ENCODE measurements at regions not wholly inside any gene's neighbourhood (a gene's known extent, or its start where the extent isn't known, plus 50 kb on each side); places are given as distances from the start of the nearest gene placed in this dataset.

DNA sequence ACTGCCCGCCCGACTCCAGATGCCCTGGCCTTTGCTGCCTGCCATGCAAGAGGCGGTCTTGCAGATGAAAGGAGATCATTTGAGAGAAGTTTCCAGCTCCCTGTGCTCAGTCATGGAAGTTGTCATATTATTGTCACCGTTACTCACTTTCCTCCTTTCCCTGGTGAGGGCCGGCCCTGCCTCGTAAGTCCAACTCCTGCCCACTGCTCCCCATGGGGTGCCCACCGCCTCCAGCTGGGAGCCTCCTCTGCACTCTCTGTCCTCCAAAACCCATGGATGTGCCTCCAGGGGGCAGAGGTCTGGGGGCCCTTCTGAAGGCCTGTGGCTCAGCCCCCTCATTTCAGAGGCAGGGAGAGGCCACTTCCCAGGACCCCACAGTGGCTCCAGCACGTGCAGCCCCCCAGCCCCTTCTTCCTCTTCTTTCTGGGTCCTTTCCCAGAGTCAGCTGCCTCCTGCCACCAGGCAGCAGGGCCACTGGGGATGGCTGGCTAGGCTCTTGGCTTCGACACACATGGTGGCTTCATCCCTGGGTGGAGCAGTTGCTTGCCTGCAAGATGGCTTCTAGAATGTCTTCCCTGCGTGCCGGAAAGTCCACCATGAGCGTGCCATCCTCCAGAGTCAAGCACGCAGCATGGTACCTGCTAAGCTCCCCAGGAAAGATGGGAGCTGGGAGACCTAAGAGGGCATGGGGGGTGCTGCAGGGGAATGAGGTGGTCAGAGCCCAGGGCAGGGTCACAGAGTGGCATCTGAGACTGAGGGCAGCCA is 97.9 kb upstream of the RUNX3 start:
- Histone ChIP-seq H3K9me3 (ENCODE audit: insufficient read depth, low read depth) (no peaks in the 10 kb centered on the region), H3K27me3 (ENCODE audit: insufficient read depth, low read depth) (no peaks in the 10 kb centered on the region), H3K36me3 (ENCODE audit: low read depth) (no peaks in the 10 kb centered on the region), H4K20me1 (ENCODE audit: insufficient read depth) (no peaks in the 10 kb centered on the region), H3F3A (ENCODE audit: insufficient read depth, low read depth) (no peaks in the 10 kb centered on the region), H2AFZ (no peak overlapping the region), H3K4me3 (no peak overlapping the region), H3K79me2 (ENCODE audit: low read depth) (no peaks in the 10 kb centered on the region), H3K9me2 (ENCODE audit: insufficient read depth) (no peaks in the 10 kb centered on the region), H3K27ac (no peak overlapping the region), H3K4me2 (no peak overlapping the region), H3K4me1 (replicated peaks; ENCODE audit: insufficient read depth) (no peaks in the 10 kb centered on the region)
- DNase-seq = no peak
- no TSS peak for BruUV-seq (replicated peaks)
- ChIA-PET POLR2A (ENCODE audit: unreplicated experiment) (no interaction called here), CTCF (no interaction called here)
- intact Hi-C loops (cut with micrococcal nuclease; ENCODE audit: unreplicated experiment) = no loop called here
- TF ChIP-seq, protein P1, sequence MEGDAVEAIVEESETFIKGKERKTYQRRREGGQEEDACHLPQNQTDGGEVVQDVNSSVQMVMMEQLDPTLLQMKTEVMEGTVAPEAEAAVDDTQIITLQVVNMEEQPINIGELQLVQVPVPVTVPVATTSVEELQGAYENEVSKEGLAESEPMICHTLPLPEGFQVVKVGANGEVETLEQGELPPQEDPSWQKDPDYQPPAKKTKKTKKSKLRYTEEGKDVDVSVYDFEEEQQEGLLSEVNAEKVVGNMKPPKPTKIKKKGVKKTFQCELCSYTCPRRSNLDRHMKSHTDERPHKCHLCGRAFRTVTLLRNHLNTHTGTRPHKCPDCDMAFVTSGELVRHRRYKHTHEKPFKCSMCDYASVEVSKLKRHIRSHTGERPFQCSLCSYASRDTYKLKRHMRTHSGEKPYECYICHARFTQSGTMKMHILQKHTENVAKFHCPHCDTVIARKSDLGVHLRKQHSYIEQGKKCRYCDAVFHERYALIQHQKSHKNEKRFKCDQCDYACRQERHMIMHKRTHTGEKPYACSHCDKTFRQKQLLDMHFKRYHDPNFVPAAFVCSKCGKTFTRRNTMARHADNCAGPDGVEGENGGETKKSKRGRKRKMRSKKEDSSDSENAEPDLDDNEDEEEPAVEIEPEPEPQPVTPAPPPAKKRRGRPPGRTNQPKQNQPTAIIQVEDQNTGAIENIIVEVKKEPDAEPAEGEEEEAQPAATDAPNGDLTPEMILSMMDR (conservative IDR thresholded peaks at IDR 0.05) = no peak
- TF ChIP-seq EZH2 (IDR thresholded peaks at IDR 0.05; ENCODE audit: low read depth) = no peak

DNA sequence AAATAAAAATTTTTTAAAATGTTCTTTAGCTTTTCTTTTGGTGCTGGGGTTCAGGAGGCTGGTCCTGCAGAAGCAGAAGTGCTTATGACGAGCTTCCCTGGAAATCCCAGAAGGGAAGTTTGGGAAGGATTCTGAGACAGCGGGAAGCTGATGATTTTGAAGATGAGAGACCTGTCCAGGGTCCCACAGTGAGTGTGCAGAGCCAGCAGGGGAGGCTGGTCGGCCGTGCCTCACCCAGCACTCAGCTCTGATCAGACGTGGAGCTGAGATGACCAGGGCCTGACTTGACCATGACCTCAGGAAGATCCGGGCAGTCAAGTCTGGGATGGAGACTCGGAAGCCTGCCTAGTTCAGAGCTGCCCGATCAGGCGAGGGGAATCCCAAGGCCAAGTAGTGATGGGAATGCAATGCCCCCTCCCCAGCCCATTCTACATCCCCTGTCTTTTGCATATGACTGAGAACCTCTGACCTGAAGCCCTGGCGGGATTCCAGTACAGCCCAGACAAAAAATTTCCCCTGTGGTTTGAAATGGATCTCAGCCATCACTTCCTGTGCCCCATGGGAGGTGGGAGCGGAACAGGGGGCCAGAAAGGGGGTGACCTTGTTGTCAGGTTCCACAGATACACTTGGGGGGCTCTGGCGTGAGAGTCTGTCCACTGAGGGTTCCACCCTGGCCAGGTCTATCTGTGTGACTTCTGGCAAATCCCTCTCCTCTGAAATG is 96.8 kb upstream of the RUNX3 start:
- Histone ChIP-seq H3K9me2 (ENCODE audit: insufficient read depth) (no peaks in the 10 kb centered on the region), H3K27ac (no peak overlapping the region), H3K4me2 (no peak overlapping the region), H3K4me1 (replicated peaks; ENCODE audit: insufficient read depth) (no peaks in the 10 kb centered on the region), H3K9me3 (ENCODE audit: insufficient read depth, low read depth) (no peaks in the 10 kb centered on the region), H3K27me3 (ENCODE audit: insufficient read depth, low read depth) (no peaks in the 10 kb centered on the region), H2AFZ (no peak overlapping the region), H3F3A (ENCODE audit: insufficient read depth, low read depth) (no peaks in the 10 kb centered on the region), H3K36me3 (ENCODE audit: low read depth) (no peaks in the 10 kb centered on the region), H3K4me3 (no peak overlapping the region), H4K20me1 (ENCODE audit: insufficient read depth) (no peaks in the 10 kb centered on the region), H3K79me2 (ENCODE audit: low read depth) (no peaks in the 10 kb centered on the region)
- intact Hi-C loops (cut with micrococcal nuclease; ENCODE audit: unreplicated experiment) = no loop called here
- BruUV-seq (replicated peaks) = no TSS peak
- ChIA-PET POLR2A (ENCODE audit: unreplicated experiment) (no interaction called here), CTCF (no interaction called here)
- DNase-seq = no peak
- TF ChIP-seq, protein P1 (conservative IDR thresholded peaks at IDR 0.05) = no peak
- TF ChIP-seq EZH2 (IDR thresholded peaks at IDR 0.05; ENCODE audit: low read depth) = no peak

DNA sequence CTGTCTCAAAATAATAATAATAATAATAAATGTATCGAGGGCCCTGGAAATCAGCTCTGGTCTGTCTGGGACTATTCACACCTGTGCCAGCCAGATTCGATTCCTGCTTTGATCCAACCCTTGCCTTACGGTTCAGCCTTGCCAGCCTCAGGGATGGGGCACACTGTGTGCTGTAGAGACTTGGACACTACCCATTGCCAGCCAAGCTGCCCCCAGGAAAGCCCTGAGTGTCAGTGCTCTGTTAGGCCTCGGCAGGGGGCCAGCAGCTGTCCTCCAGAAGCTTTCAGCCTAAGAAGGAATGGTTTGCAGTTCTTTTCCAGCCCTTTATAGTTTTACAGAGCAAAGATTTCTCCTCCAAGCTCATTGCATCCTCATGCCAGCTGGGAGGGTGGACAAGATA is 96.2 kb upstream of the RUNX3 start:
- Histone ChIP-seq H3K9me3 (ENCODE audit: insufficient read depth, low read depth) (no peaks in the 10 kb centered on the region), H3K27me3 (ENCODE audit: insufficient read depth, low read depth) (no peaks in the 10 kb centered on the region), H3K79me2 (ENCODE audit: low read depth) (no peaks in the 10 kb centered on the region), H4K20me1 (ENCODE audit: insufficient read depth) (no peaks in the 10 kb centered on the region), H2AFZ (no peak overlapping the region), H3F3A (ENCODE audit: insufficient read depth, low read depth) (no peaks in the 10 kb centered on the region), H3K36me3 (ENCODE audit: low read depth) (no peaks in the 10 kb centered on the region), H3K4me1 (replicated peaks; ENCODE audit: insufficient read depth) (no peaks in the 10 kb centered on the region), H3K4me3 (no peak overlapping the region), H3K27ac (no peak overlapping the region), H3K9me2 (ENCODE audit: insufficient read depth) (no peaks in the 10 kb centered on the region), H3K4me2 (no peak overlapping the region)
- POLR2A ChIA-PET (ENCODE audit: unreplicated experiment) = no interaction called here
- intact Hi-C loops (cut with micrococcal nuclease; ENCODE audit: unreplicated experiment) = no loop called here
- TF ChIP-seq EZH2 (IDR thresholded peaks at IDR 0.05; ENCODE audit: low read depth) = no peak
- TF ChIP-seq, protein P1 (conservative IDR thresholded peaks at IDR 0.05) = no peak
- CTCF ChIA-PET = no interaction called here
- BruUV-seq (replicated peaks) = no TSS peak
- DNase-seq = no peak

Measured in PC-9 (cell line).